ENCODE measurements at regions not wholly inside any gene's neighbourhood (a gene's known extent, or its start where the extent isn't known, plus 50 kb on each side); places are given as distances from the start of the nearest gene placed in this dataset.

- intact Hi-C loops (cut with micrococcal nuclease; ENCODE audit: unreplicated experiment): no loop called here
- no peak for ATAC-seq
These were observed 253.2 kb downstream of the GLI2 start for GRCh38 chr2:120988700-120989511.

More at GRCh38 chr2:120988700-120989511, 253.2 kb downstream of the GLI2 start:
- BruUV-seq (replicated peaks): no TSS peak
- H3K4me3 ChIP-seq (replicated peaks in 1 of 3; ENCODE audit: insufficient read depth in 1 of 3, low read depth in 2 of 3, low read length in 3 of 3): no peak overlapping the region
- H3K36me3 ChIP-seq (replicated peaks in 1 of 2; ENCODE audit: control insufficient read depth in 1 of 2, insufficient read depth in 2 of 2, low read length in 2 of 2): no peaks in the 10 kb centered on the region
- no peak overlapping the region for H3K4me2 ChIP-seq (ENCODE audit: low read depth, low read length)
- no peaks in the 10 kb centered on the region for H3K79me2 ChIP-seq (ENCODE audit: insufficient read depth, low read length)
- no peak for FAIRE-seq
- 64% methylated on average over 18 of the region's 74 CpGs for WGBS (ENCODE audit: low lambda C conversion rate)
- peaks cover 17 to 54% of the 10 kb centered on the region in 2 experiments for H3K27me3 ChIP-seq (ENCODE audit: control insufficient read depth in 1 of 2, insufficient read depth in 2 of 2, low read length in 2 of 2)
- H2AFZ ChIP-seq (ENCODE audit: low read length): no peak overlapping the region
- TF ChIP-seq MZF1 (CRISPR knock-in tag; IDR thresholded peaks at IDR 0.05; ENCODE audit: borderline replicate concordance) (no peak), CSRNP2 (CRISPR knock-in tag; conservative IDR thresholded peaks at IDR 0.05; ENCODE audit: low read depth) (no peak), SIX4 (CRISPR knock-in tag; IDR thresholded peaks at IDR 0.05) (no peak), ZBTB37 (CRISPR knock-in tag; IDR thresholded peaks at IDR 0.05) (no peak), NR2F2 (IDR thresholded peaks at IDR 0.05; ENCODE audit: borderline replicate concordance, low read depth) (no peak), ZNF790 (CRISPR knock-in tag; IDR thresholded peaks at IDR 0.05; ENCODE audit: borderline replicate concordance) (no peak), REXO4 (CRISPR knock-in tag; IDR thresholded peaks at IDR 0.05; ENCODE audit: borderline replicate concordance) (no peak), ATF1 (CRISPR knock-in tag; IDR thresholded peaks at IDR 0.05) (no peak), MATR3 (CRISPR knock-in tag; IDR thresholded peaks at IDR 0.05) (no peak), ZNF121 (CRISPR knock-in tag; IDR thresholded peaks at IDR 0.05) (no peak), REPIN1 (CRISPR knock-in tag; IDR thresholded peaks at IDR 0.05; ENCODE audit: borderline replicate concordance, low read depth) (no peak), GABPA (IDR thresholded peaks at IDR 0.05; ENCODE audit: low read depth, low read length) (no peak), GABPA (CRISPR knock-in tag; IDR thresholded peaks at IDR 0.05; ENCODE audit: low read depth) (no peak), ZBTB8A (CRISPR knock-in tag; IDR thresholded peaks at IDR 0.05; ENCODE audit: borderline replicate concordance, low read depth) (no peak), ZNF704 (CRISPR knock-in tag; IDR thresholded peaks at IDR 0.05; ENCODE audit: borderline replicate concordance) (no peak), MTERF4 (CRISPR knock-in tag; IDR thresholded peaks at IDR 0.05) (no peak), PAX8 (CRISPR knock-in tag; IDR thresholded peaks at IDR 0.05; ENCODE audit: borderline replicate concordance) (no peak), ZNF570 (CRISPR knock-in tag; IDR thresholded peaks at IDR 0.05; ENCODE audit: borderline replicate concordance) (no peak), ZNF234 (CRISPR knock-in tag; conservative IDR thresholded peaks at IDR 0.05) (no peak), NCOA1 (CRISPR knock-in tag; IDR thresholded peaks at IDR 0.05) (no peak)
- no peak for DNase-seq (ENCODE audit: low spot score)
- in situ Hi-C loops (cut with HindIII; ENCODE audit: extremely low pct_ligation_motif_present, low pct_unique_long_range_greater_than_20kb): no loop called here
- H3K27ac ChIP-seq (ENCODE audit: extremely low read length, insufficient read depth, low read length): no peak overlapping the region
- no peaks in the 10 kb centered on the region for H3K9me3 ChIP-seq (ENCODE audit: low read length)
- no peak overlapping the region for H3K9ac ChIP-seq (ENCODE audit: insufficient read depth, low read depth, low read length)
- H4K20me1 ChIP-seq (ENCODE audit: insufficient read depth, low read length): no peaks in the 10 kb centered on the region
- ChIA-PET POLR2A (no interaction called here), CTCF (ENCODE audit: low intra/inter-chr PET ratio, low total read pairs) (no interaction called here)
- no peaks in the 10 kb centered on the region for H3K4me1 ChIP-seq (ENCODE audit: insufficient read depth, low read length)

Data from HepG2 (cell line).